Left ventricle myocardium inferior (tissue), 1 donor: ENCODE measurements at regions not wholly inside any gene's neighbourhood (a gene's known extent, or its start where the extent isn't known, plus 50 kb on each side); places are given as distances from the start of the nearest gene placed in this dataset.
A peak's percentile ranks its signal among the peaks of the same experiment; 100 is the strongest.

ENCODE experiments used
- DNase-seq: peaks from one replicate; pipeline ENCODE4 v3.0.0-alpha.2; 2020
- H3K27ac ChIP-seq: fragments of 200-600 bp; replicated peaks from 2 replicates; pipeline ENCODE4 v1.8.0; 2021
- H3K27me3 ChIP-seq: fragments of 200-600 bp; 2 replicates; pipeline ENCODE4 v1.8.0; 2021; ENCODE audit warnings: low read depth
- H3K36me3 ChIP-seq: fragments of 200-600 bp; 2 replicates; pipeline ENCODE4 v1.8.0; 2021
- H3K4me1 ChIP-seq: fragments of 200-600 bp; 2 replicates; pipeline ENCODE4 v1.8.0; 2021
- H3K4me3 ChIP-seq: fragments of 200-600 bp; 2 replicates; pipeline ENCODE4 v1.8.0; 2021; ENCODE audit warnings: mild to moderate bottlenecking, moderate library complexity
- H3K9me3 ChIP-seq: fragments of 200-600 bp; replicated peaks from 2 replicates; pipeline ENCODE4 v1.8.0; 2021
- intact Hi-C: fragments of 100-400 bp; cut with micrococcal nuclease; formaldehyde crosslinking; loops from one replicate; pipeline ENCODE4 v1.11.0; 2022
- TF ChIP-seq, protein P1 (sequence below): fragments of 200-600 bp; IDR thresholded peaks from 2 replicates; pipeline ENCODE4 v1.8.0; 2021; ENCODE audit warnings: antibody characterized with exemption, mild to moderate bottlenecking, borderline replicate concordance
- donor health status: DM: no; HTN: yes; CAD: no; lungs with severe emphysema.

DNA sequence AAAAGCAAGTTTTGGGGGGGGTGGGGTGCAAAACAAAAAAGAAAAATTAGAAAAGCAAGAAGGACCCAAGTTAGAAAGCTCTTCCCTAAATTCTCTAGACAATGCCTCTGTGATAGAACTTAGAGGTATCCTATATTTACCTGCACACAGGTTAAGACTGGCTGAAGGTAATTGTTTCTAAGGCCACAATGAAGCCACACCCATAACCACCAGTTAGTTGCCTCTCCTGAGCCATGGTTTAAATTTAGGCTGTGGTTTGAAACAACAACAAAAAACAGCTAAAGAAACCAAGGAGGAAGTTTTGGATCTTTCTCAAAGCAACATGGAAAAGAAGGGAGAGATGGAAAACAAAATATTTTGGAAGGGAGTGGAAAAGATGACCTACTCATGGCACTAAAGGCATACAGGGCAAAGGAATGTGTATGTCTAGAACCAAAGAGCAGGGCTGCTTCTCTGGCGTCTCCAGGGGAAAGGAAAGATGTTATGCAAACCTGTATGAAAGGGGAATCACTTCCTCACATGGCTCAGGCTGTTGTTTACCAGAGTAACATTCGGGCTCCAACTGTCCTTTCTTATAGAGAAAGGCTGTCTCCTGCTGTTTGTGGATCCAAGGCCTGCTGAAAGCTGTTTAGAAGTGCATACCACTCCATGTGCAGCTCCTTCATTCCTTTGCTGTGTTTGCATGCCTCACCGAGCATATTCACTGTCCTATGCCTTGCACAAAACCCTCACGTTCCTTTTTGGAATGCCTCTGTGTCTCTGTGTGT is 408.9 kb upstream of the MPDZ start:
- H3K36me3 ChIP-seq, result no peaks in the 10 kb centered on the region
- peak overlapping the region; percentile 21 for H3K27ac ChIP-seq
- H3K27me3 ChIP-seq, result no peaks in the 10 kb centered on the region
- peaks cover 30% of the 10 kb centered on the region for H3K4me1 ChIP-seq
- peaks cover 33% of the 10 kb centered on the region for H3K9me3 ChIP-seq
- intact Hi-C loops, result loop anchor here (10.0 kb wide), 1 partner anchor 244 kb away; no protein-coding TSS in a partner anchor
- TF ChIP-seq, protein P1, sequence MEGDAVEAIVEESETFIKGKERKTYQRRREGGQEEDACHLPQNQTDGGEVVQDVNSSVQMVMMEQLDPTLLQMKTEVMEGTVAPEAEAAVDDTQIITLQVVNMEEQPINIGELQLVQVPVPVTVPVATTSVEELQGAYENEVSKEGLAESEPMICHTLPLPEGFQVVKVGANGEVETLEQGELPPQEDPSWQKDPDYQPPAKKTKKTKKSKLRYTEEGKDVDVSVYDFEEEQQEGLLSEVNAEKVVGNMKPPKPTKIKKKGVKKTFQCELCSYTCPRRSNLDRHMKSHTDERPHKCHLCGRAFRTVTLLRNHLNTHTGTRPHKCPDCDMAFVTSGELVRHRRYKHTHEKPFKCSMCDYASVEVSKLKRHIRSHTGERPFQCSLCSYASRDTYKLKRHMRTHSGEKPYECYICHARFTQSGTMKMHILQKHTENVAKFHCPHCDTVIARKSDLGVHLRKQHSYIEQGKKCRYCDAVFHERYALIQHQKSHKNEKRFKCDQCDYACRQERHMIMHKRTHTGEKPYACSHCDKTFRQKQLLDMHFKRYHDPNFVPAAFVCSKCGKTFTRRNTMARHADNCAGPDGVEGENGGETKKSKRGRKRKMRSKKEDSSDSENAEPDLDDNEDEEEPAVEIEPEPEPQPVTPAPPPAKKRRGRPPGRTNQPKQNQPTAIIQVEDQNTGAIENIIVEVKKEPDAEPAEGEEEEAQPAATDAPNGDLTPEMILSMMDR, result no peak
- H3K4me3 ChIP-seq, result no peak overlapping the region
- no peak for DNase-seq

DNA sequence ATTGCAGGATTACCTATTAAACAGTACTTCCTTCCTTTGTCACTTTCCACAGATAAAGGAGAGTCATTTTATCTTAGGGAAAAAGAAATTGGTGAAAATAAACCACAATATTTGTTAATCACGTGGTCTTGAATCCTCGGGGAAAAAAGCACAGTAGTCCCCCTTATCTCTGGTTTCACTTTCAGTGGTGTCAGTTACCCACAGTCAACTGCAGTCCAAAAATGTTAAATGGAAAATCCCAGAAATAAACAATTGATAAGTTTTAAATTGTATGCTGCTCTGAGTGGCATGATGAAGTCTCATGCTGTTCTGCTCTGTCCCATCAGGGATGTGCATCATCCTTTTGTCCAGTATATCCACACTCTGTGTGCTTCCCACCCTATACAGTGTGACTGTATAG is 405.2 kb upstream of the MPDZ start:
- Histone ChIP-seq H3K27me3 (no peaks in the 10 kb centered on the region), H3K4me1 (peaks cover 30% of the 10 kb centered on the region), H3K9me3 (peaks cover 29% of the 10 kb centered on the region), H3K4me3 (no peak overlapping the region), H3K27ac (peak overlapping the region; percentile 34), H3K36me3 (no peaks in the 10 kb centered on the region)
- intact Hi-C loops, result loop anchor here (10.0 kb wide), 1 partner anchor 240 kb away; no protein-coding TSS in a partner anchor
- no peak for DNase-seq
- TF ChIP-seq, protein P1, result no peak

DNA sequence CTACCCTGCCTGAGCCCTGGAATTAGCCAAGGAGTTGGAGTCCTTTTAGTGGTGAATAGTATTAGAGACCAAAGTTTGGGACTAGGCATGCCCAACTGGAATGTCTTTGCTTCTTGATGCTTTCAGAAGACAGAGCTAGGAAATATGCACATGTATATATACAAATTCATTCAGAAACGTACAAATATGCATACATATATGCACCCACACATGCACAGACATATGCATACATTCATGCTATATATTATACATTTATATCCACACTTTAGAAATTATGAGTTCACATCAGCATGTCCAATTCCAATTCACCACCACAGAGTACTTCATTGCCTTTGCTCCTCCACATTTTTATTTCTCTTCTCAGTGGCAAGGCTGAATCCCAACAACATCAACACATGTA is 398.3 kb upstream of the MPDZ start:
- intact Hi-C loops, result no loop called here
- H3K27me3 ChIP-seq, result no peaks in the 10 kb centered on the region
- no peak overlapping the region for H3K4me3 ChIP-seq
- TF ChIP-seq, protein P1, result no peak
- H3K9me3 ChIP-seq, result peaks cover 10% of the 10 kb centered on the region
- no peaks in the 10 kb centered on the region for H3K36me3 ChIP-seq
- DNase-seq, result no peak
- H3K27ac ChIP-seq, result no peak overlapping the region
- H3K4me1 ChIP-seq, result peaks cover 14% of the 10 kb centered on the region

DNA sequence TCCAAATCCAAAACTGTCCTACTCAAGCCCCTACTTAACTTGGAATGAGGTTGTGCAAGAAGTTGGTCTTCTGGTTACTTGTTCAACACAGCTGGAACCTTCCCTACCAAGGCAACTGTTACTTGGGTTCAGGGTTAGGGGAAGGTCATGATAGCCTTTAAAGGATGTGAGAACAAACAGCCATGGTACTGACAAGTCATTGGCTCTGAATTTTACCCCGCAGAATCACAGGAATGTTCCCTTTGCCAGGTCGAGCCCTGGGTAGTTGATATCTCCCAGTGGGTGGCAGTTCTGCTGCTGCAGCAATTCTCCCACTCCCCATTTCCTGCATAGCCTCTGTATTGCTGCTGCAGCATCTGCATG is 396.1 kb upstream of the MPDZ start:
- intact Hi-C loops, result no loop called here
- no peak overlapping the region for H3K4me3 ChIP-seq
- no peak for DNase-seq
- H3K4me1 ChIP-seq, result peaks cover 14% of the 10 kb centered on the region
- TF ChIP-seq, protein P1, result no peak
- peak overlapping the region; percentile 66 for H3K27ac ChIP-seq
- H3K27me3 ChIP-seq, result no peaks in the 10 kb centered on the region
- peaks cover 7% of the 10 kb centered on the region for H3K9me3 ChIP-seq
- no peaks in the 10 kb centered on the region for H3K36me3 ChIP-seq

DNA sequence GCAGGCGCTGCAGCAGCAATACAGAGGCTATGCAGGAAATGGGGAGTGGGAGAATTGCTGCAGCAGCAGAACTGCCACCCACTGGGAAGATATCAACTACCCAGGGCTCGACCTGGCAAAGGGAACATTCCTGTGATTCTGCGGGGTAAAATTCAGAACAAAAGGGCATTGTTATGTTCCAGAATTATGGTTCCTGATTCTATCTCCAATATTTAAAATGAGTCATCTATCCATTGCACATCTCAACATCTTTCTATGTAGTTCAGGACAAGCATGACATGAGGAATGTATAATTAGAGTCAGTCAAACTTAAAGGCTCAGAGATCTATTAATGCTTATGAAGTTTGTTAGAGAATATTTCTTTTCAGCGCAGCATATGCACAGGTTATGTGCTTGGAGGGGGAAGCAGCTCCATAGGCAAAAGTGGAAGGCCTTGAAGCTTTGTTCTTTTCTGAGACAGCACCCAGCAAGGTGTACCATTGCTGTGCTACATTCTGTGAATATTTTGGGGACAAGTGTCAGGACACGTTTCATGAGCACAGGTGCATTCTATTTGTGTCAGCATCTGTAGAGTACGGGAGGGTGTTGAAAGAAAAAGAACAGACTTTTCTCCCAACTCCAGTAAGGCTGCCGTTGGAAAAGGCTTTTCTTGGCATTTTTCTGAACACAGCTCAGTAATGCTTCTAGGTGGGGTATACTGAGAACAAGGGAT is 395.6 kb upstream of the MPDZ start:
- no peaks in the 10 kb centered on the region for H3K36me3 ChIP-seq
- DNase-seq, result no peak
- peaks cover 14% of the 10 kb centered on the region for H3K4me1 ChIP-seq
- H3K9me3 ChIP-seq, result peaks cover 2% of the 10 kb centered on the region
- no peak overlapping the region for H3K4me3 ChIP-seq
- TF ChIP-seq, protein P1, result no peak
- H3K27me3 ChIP-seq, result no peaks in the 10 kb centered on the region
- intact Hi-C loops, result no loop called here
- peak overlapping the region; percentile 66 for H3K27ac ChIP-seq
